ENCODE measurements at regions not wholly inside any gene's neighbourhood (a gene's known extent, or its start where the extent isn't known, plus 50 kb on each side); places are given as distances from the start of the nearest gene placed in this dataset.

- no peak for TF ChIP-seq EP300 (IDR thresholded peaks at IDR 0.05; ENCODE audit: borderline replicate concordance)
- TF ChIP-seq TAF1 (IDR thresholded peaks at IDR 0.05; ENCODE audit: low read depth): no peak
- no peak for TF ChIP-seq TEAD4 (IDR thresholded peaks at IDR 0.05)
- no peak for TF ChIP-seq CREB1 (IDR thresholded peaks at IDR 0.05; ENCODE audit: low read depth)
- no peak for TF ChIP-seq ZBTB7A (IDR thresholded peaks at IDR 0.05; ENCODE audit: low read depth)
- no peak for TF ChIP-seq NFIC (IDR thresholded peaks at IDR 0.05)
- TF ChIP-seq YY1 (IDR thresholded peaks at IDR 0.05; ENCODE audit: low read depth): no peak
- TF ChIP-seq RAD21 (IDR thresholded peaks at IDR 0.05; ENCODE audit: low read depth): no peak
- TF ChIP-seq, protein P1, sequence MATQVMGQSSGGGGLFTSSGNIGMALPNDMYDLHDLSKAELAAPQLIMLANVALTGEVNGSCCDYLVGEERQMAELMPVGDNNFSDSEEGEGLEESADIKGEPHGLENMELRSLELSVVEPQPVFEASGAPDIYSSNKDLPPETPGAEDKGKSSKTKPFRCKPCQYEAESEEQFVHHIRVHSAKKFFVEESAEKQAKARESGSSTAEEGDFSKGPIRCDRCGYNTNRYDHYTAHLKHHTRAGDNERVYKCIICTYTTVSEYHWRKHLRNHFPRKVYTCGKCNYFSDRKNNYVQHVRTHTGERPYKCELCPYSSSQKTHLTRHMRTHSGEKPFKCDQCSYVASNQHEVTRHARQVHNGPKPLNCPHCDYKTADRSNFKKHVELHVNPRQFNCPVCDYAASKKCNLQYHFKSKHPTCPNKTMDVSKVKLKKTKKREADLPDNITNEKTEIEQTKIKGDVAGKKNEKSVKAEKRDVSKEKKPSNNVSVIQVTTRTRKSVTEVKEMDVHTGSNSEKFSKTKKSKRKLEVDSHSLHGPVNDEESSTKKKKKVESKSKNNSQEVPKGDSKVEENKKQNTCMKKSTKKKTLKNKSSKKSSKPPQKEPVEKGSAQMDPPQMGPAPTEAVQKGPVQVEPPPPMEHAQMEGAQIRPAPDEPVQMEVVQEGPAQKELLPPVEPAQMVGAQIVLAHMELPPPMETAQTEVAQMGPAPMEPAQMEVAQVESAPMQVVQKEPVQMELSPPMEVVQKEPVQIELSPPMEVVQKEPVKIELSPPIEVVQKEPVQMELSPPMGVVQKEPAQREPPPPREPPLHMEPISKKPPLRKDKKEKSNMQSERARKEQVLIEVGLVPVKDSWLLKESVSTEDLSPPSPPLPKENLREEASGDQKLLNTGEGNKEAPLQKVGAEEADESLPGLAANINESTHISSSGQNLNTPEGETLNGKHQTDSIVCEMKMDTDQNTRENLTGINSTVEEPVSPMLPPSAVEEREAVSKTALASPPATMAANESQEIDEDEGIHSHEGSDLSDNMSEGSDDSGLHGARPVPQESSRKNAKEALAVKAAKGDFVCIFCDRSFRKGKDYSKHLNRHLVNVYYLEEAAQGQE (IDR thresholded peaks at IDR 0.05; ENCODE audit: low read depth): no peak
- TF ChIP-seq CEBPB (IDR thresholded peaks at IDR 0.05): no peak
- TF ChIP-seq MAX (IDR thresholded peaks at IDR 0.05): no peak
Measured at GRCh38 chr16:62732092-62732491, 695.9 kb upstream of the CDH8 start.
